Fibroblast of skin of right quadriceps (primary cell): ENCODE measurements at regions not wholly inside any gene's neighbourhood (a gene's known extent, or its start where the extent isn't known, plus 50 kb on each side); places are given as distances from the start of the nearest gene placed in this dataset.

Source experiments
- DNase-seq: peaks from one replicate; pipeline ENCODE4 v3.0.0-alpha.2; 2013

DNA sequence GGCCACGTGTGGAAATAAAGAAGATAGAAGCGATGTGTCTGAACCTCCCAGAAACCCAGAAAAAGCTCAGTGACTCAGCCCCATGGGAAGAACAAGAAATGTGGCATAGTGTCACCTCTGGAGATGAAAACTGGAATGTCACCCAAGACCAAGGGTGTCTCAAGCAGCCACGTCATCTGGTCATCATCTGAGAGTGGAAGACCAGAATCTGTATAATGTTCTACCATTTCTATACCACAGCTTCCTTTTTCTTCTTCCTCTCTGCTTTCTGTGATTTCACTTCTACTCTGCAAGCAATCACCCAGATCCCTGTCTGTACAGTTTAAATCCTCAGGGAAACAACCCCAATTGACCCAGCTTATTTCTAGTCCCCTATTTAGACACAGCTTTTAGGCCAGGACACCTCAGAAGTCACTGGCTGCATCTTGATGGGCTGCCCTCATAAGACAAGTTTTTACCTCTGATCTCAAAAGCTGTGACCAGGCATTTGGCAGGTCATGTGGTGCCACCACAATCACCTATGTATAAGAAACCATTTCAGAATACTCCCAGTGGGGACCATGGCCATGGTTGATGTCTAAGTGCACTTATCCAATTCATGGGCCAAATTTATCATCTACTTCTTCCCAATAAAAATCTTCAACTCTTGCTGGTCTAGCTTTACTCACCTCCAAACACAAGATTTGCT is 278.5 kb upstream of the UMPS start:
- no peak for DNase-seq

GRCh38 chr3:124453189-124453588 is 277.1 kb upstream of the UMPS start:
- DNase-seq = no peak

- peak; percentile 7 for DNase-seq
Observed at GRCh38 chr3:124455891-124456290, 274.4 kb upstream of the UMPS start.

DNA sequence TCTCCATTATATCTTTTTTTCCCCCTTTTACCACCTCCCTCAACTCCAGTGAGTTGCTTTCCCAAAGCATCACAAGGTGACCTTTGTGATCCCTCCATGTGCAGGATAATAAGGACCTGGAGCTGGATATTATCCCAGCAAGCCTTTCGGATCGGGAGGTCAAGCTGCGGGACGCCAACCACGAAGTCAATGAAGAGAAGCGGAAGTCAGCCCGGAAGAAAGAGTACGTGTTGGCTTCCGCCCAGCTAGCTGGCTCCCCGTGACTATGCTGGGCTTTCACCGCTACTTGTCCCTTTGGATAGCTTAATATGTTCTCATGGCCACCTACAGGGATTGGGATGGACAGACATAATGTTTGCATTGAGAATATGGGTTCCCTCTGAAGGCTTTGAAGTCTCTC is 273.7 kb upstream of the UMPS start:
- no peak for DNase-seq

DNA sequence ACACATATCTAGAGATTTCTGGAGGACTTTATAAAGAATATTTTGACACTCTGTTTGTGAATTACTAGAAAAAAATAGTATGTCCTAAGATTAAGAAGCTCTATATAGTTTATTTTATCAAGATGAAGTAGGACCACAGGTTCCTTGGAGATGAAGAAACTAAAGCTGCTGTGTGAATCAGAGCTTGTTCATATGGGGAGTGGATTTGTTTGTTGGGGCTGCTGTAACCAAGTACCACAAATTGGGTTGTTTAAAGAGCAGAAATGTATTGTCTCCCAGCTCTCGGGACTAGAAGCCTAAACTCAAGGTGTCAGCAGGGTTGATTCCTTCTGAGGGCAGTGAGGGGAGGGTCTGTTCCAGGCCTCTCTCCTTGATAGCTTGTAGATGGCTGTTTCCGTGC is 270.6 kb upstream of the UMPS start:
- no peak for DNase-seq

GRCh38 chr3:124461126-124461525 is 269.1 kb upstream of the UMPS start:
- no peak for DNase-seq

DNA sequence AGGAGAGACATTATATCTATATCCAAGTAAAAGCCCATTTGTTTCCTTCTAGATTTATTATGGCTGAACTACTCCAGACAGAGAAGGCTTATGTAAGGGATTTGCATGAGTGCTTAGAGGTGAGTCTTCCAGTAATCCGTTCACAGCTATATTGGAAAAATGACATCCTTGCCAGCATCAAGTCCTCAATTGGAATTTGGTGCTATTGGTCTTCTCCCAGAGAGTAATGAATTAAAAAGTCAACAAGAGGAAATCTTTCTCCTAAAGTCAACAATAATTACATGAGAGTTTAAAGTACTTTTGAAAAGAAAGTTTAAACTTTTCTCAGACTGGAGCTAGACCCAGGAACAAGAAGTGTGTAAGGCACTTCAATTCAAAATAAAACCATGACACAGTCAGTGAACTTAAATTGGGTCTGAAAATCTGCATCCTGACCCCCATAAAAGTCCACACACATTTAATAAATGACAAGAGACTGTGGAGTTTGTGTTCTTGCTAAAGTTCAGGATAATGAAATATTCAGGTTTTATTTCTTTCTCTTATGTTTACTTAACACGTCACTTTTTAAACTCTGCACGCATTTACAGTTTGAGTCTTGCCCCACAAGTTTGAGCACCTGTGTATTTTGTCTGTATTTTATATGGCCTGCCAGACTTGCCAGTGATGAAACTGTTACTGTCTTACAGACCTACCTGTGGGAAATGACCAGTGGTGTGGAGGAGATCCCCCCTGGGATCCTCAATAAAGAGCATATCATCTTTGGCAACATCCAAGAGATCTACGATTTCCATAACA is 268.2 kb upstream of the UMPS start:
- DNase-seq = no peak

- no peak for DNase-seq
Observed at GRCh38 chr3:124463234-124463633, 267.0 kb upstream of the UMPS start.

DNA sequence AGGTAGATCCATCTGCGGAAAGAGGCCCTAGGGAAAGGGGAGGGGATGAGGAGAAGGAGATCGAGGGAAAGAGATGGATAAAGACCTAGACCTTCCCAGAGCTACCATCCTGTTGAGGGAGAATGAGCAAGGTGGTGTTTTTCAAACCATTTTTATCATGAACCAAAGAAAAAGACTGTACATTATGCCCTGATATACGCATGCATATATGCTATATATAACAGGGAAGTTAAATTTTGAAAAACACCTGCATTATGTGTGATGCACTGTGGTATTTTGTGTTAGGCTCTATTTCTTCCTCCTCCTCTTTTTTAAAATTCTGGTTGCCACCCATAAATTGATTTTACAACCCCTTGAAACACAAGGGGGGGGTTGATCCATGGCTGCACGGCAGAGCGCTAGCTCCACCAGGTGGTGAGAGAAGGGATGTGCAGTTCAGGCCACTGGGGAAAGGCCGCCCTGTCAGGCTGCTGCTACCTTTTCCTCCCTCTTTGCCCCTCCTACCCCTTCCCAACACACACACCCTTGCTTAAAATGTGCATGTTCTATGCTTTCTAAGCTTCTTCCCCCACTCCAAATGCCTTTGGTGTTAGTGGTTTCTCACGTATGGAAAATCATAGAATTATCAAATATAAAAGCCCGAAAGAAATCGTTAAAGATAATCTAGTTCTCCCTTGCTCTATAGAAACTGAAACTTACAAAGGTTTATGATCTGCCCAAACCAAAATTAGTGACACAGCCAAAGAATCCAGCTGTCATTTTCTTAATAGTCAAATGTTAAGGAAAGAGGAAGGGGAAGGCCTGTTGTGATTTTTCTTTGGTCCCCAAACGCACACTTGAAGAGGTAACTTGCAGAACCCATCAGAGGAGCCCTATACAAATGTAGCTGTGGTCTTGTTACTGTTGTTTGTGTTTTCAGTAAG is 262.0 kb upstream of the UMPS start:
- DNase-seq = peak; percentile 41

- DNase-seq = no peak
Observed at GRCh38 chr3:124469555-124469954, 260.7 kb upstream of the UMPS start.

- no peak for DNase-seq
Observed at GRCh38 chr3:124478830-124479229, 251.4 kb upstream of the UMPS start.

- peak; percentile 3 for DNase-seq
Observed at GRCh38 chr3:124483915-124484470, 246.3 kb upstream of the UMPS start.

GRCh38 chr3:124486324-124486723 is 243.9 kb upstream of the UMPS start:
- DNase-seq = no peak

- DNase-seq = no peak
Observed at GRCh38 chr3:124489506-124489905, 240.7 kb upstream of the UMPS start.

DNA sequence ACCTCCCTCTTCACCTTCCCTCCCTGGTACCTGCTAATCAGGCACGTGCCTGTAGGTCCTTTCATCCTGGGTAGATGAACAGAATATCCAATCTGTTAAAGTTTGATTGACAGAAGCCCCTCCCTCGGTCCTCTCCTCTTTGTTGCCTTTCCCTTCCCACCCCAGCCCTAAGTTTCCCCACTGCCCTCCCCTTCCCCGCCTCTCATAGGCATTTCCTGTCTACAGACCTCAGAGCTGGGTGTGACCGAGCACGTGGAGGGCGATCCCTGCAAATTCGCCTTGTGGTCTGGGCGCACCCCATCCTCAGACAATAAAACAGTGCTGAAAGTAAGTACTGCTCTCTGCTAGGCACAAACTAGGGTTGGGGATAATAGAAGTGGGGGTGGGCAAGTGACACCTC is 239.2 kb upstream of the UMPS start:
- no peak for DNase-seq

- no peak for DNase-seq
Observed at GRCh38 chr3:124491875-124492274, 238.4 kb upstream of the UMPS start.

- DNase-seq = peak; percentile 55
Observed at GRCh38 chr3:124492824-124493223, 237.4 kb upstream of the UMPS start.

GRCh38 chr3:124496061-124496460 is 234.2 kb upstream of the UMPS start:
- no peak for DNase-seq

DNA sequence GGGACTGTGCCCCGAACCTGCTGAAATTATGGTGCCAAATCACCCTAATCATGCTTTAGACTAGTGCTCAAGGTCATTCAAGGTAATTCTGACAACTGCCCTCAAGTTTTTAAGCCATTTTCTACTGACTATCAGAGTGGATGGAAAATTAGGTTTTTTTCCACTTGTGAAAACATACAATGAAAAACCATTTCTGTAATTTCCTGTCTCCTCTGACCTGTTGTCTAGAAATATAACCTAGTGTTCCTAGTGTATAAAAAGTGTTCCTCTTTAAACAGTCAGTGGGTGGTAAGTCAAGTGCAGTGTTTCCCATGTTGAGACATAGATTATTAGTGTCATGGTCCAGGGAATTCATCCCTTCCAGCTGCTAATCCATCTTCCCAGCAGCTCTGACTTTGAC is 232.8 kb upstream of the UMPS start:
- no peak for DNase-seq

GRCh38 chr3:124498891-124499290 is 231.4 kb upstream of the UMPS start:
- DNase-seq = no peak

- DNase-seq = peak; percentile 72
Observed at GRCh38 chr3:124504332-124505059, 225.8 kb upstream of the UMPS start.

- DNase-seq = no peak
Observed at GRCh38 chr3:124509884-124510283, 220.4 kb upstream of the UMPS start.
